Medulla oblongata (tissue), 1 donor: ENCODE measurements at regions not wholly inside any gene's neighbourhood (a gene's known extent, or its start where the extent isn't known, plus 50 kb on each side); places are given as distances from the start of the nearest gene placed in this dataset.

Experiments used
- DNase-seq: peaks from one replicate; pipeline ENCODE4 v3.0.0-alpha.2; 2015; ENCODE audit errors: extremely low spot score

GRCh38 chr18:26741758-26742157, 123.7 kb downstream of the AQP4 start:
- DNase-seq: no peak

GRCh38 chr18:26741048-26741447, 124.5 kb downstream of the AQP4 start:
- DNase-seq: no peak

DNA sequence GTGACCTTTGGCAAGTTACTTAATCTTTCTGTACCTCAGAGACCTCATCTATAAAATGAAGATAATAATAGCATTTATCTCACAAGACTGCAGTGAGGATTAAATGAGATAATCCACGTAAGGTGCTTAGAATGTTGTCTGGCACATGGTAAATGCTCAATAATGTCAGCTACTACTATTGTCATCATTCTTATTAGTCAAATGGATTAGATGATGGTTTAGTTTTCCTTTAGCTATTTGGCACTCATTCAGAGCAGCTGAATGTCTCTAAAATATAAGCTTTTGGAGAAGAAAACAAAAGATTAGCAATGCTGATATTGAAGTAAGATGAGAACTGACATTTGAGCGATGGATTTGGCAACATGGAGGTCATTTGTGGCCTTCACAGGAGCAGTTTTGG, 125.1 kb downstream of the AQP4 start:
- no peak for DNase-seq

GRCh38 chr18:26738706-26739105, 126.8 kb downstream of the AQP4 start:
- no peak for DNase-seq

DNA sequence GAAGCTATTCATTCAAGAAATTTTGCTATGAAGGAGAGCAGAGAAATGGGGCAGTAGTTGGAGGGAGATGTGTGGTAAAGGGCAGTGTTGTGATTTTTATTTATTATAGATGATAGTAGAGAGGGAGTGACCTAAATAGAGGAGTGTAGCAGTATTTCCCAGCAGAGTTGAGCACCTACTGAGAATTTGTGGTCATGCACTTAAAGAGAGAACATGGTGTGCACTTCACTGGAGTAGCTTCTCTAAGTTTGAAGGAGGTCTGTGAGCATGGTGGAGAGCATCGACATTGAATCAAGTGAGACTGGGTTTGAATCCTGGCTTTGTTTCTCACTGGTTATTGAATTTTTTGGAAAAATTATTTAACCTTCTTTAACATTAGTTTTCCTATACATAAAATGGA, 129.2 kb downstream of the AQP4 start:
- DNase-seq: no peak

DNA sequence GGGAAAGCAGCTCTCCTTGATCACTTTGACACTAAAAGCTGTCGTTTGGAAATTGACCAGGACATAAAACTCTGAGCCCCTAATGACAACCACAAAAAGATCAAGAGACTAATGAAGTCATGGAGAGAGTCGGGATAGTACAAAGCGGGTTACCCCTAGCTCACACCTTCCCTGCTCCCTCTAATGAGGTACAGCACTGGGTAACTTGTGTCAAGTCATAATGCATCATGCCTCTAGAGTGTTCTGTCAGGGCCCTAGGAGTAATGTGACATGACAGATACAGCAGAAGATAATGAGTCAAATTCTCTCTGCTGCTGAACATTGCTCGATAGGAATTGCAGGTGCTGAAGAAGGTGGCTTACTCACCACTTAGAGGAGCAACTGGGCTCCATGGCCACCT, 130.7 kb downstream of the AQP4 start:
- no peak for DNase-seq

DNA sequence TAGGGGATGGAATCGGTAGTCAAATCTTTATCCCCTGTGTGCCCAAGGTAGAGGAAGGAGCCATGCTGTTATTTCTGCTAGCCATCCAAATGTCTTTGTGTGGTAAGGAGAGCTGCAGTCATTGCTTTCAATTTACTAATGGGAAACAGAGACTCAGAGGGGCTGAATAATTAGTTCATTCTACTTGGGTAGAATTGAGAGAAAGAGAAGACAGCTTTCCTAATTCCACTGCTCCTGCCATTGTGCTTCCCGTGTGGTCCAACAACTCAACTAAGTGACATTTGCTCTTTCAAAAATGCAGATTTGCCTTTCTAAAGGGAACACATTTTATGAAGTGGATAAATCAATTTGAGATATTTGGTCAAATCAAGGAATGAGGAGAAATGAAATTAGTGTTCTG, 136.1 kb downstream of the AQP4 start:
- DNase-seq: no peak

GRCh38 chr18:26729008-26729407, 136.5 kb downstream of the AQP4 start:
- DNase-seq: no peak

DNA sequence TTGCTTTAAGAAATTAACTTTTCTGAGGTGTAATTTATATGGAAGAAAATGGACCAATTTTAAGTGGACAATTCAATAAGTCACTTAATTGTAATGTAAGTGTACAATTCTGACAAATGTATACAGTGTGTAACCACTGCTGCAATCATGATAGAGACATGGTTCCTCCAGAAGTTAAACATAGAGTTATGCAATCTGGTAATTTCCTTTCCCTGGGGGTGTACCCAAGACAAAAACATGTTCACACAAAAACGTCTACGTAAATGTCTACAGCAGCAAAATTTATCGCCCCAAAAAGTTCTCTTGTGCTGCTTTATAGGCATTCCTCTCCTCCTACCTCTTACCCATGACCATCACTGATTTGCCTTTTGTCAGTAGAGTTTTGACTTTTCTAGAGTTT, 141.5 kb downstream of the AQP4 start:
- DNase-seq: no peak

DNA sequence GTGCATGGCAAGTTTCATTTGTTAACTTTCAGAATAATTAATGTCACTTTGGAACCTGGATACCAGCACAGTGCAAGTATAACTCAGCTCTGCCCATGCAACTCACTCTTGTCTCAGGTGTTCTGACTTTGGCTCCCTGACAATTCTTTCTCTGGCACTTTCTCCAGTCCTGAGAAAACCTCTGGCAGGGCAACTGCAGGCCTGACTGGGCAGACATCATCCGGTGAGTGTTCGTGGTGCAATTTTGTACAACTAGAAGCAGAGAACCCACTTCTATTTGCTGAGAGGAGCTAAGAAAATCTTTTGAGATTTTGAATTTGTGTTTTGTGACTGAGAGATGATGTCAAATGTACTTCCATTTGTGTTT, 143.0 kb downstream of the AQP4 start:
- DNase-seq: no peak

DNA sequence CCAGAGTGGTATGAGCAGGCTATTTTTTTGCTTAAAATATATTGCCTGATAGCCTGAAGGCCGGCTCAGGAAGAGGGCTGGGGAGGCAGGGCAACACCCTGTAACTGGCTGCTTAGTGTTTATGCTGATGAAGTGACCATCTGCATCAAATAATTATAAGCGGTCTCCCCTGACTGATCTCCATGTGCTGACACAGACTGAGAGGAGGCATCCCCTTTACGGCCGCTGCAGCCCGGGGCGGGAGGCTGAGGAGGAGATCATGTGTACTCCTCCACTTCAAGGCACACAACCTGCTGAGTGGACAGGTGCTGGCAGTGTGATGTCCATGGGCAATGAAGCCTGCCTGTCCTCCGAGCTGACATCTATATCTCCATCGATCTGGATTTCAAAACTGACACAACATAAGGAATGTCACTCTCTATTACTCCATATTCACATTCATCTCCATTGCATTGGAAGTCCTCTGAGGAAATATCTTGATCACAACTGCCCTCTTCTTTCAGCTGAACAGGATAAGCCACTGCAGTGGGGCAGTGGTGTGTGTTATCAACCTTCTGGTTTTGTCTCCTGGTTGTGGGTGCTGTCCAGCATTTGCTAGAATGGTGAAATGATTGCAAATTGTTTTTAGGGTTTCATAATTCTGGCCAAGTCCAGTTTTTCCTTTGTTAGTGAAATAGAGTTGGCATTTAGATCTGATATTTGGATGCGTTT, 143.5 kb downstream of the AQP4 start:
- no peak for DNase-seq

GRCh38 chr18:26719896-26720295, 145.6 kb downstream of the AQP4 start:
- DNase-seq: no peak

- DNase-seq: no peak
Measured at GRCh38 chr18:26717123-26717719, 148.3 kb downstream of the AQP4 start.

DNA sequence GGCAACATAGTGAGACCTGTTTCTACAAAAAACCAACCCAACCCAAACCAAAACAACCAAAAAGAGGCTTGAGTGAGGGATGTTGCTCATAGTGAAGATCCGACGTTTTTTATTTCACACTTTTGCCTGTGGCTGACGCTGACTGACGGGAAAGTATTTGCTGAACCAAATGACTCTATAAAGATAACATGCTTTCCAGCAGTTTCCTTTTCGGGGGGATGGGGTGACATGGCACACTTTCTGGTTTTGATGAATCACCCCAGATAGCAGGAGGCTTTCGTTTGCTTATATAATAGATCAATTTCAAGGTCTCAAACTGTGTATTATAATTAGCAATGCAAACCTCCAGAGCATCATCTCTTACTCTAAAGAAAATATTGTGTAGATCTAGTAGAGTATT, 150.8 kb downstream of the AQP4 start:
- DNase-seq: no peak

DNA sequence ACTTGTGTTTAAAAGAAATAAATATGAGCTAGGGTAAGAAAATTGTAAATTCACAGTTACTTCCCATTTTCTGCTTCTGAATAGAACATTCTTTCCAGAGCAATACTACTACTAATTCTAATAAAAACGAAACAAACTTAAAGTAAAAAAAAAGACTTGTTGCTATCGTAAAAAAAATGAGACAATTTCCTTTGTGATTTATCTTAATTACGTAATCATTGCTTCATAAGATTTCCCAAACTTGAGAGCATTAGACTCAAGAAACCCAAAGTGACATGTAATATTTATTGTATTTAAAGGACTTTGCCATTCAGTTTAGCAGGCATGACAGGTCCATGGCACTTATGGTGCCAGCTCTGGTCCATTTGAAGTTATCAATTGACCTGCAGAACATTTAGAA, 153.8 kb downstream of the AQP4 start:
- DNase-seq: no peak

DNA sequence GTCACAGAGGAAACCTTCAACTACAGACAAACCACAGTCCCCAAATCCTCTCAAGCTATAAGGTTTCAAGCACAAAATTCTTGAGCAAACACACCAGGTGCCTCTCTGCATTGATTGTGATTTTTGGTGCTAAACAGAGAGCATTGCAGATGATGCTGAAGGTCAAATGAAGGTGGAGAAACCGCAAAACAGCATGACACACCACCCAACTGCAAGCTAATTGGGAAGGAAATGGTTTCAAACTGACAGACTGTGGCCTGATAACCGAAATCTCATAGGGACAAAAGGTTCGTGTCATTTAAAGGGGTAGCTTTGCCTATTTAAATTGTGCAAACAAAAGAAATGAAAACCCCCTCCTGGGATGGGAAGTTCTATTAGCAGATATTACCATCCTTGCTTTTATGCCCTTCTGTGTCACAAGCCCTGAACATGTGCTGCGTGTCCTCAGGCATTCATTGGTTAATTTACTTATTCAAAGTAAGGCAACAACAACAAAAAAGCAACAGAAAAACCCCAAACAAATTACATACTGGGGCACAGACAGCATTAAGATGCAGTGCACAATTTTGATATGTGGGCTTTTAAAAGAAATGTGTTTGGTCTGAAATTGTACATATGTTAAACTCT, 154.9 kb downstream of the AQP4 start:
- DNase-seq: no peak

GRCh38 chr18:26709897-26710296, 155.6 kb downstream of the AQP4 start:
- no peak for DNase-seq

DNA sequence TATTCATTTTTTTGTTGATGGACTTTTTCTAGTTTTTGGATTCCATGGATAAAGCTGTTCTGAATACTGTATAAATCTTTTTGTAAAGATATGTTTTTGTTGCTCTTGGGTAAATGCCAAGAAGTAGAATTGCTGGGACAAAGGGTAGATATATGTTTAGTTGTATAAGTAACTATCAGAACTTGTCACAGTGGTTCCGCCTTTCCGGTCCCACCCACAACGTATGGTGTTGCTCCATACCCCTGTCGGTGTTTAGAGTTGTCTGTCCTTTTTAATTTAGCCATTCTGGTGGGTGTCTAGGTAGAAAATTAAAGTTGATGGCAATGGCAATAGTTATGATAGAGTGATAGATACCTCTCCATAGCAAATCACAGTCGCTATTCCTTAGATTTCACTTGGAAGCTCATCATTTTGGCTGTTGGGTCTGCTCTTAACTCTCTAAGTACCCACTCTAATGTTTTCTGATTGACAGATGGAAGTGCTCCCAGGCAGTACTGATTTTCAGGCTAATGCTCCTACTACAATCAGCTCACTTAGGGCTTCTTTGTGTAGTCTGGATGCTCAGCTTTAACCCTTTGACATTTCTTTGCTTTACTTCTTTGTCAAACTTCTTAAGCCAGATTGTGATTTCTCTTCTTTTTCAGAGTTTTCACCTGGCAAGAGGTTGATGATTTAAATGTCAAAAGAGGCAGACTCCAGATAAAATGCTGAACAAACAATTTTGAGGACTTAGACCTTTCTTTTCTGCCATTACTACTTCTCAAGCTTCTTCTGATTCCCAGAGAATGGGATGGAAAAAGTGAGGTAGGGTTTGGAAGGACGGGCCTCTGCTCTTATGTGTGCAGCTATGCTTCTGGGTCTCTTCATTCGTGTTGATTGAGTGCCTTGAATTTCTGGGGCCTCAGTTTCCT, 156.4 kb downstream of the AQP4 start:
- no peak for DNase-seq

DNA sequence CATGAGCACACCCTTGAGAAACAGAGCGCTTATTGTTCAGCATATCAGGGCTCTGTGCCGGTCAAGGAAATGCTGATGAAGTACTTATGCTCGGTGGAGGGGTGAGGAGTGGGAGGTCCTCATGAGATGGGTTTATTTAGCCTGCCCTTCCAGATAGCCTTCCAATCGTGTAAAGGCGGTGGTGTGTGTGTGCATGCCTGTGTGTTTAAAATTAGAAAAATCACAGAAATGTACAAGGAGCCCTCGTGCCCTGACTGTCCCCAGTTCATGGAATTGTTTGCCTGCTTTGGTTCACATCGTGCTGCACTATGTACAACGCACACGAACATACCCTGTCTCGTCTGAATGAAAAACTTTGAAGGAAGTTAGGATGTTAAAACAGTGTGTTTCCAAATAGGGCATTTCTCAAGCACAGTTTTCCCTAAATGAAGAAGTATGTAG, 158.6 kb downstream of the AQP4 start:
- no peak for DNase-seq

GRCh38 chr18:26705757-26706156, 157.4 kb upstream of the KCTD1 start:
- DNase-seq: no peak

DNA sequence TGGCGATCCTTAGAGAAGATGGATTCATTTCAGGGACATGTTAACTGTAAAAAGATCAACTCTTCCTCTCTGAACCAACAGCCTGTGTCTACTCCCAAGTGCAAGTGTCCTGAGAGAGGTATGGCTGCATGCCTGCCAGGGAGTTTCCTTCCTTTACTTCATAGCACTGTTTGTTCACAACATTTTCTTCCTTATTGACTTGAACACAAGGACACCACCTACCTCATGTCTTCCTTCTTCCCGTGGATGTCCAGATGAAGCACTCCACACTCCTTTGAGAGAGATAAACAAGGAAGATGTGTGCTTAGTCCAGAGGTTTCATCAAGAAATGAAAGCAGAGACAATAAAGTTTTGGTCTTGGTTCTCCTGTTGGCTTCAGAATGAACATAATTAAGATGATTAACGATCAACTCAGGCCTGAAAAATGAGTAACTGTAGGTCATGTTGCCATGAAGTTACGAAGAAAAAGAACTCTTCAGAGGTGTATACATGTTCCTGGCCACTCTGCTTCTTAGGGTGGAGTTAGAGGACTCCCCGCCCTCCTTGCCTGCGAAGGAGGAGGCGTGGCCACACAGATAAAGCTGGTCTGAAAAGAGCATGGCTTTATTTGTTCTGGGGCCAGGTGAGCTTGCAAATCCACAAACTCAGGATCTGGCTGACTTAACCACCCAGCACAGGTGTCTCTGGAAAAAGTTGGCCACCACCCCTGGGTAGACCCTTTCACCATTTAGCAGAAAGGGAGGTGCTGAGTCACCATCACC, 155.0 kb upstream of the KCTD1 start:
- no peak for DNase-seq

GRCh38 chr18:26702086-26702485, 153.7 kb upstream of the KCTD1 start:
- no peak for DNase-seq
